Activated CD4-positive, alpha-beta T cell treated with anti-CD3 and anti-CD28 coated beads, Interleukin-2, Interleukin-6, amounts not matched to agents 100 ng/mL and 50 ng/mL, durations not matched to agents 16 hours and 8 hours (primary cell): ENCODE measurements at regions not wholly inside any gene's neighbourhood (a gene's known extent, or its start where the extent isn't known, plus 50 kb on each side); places are given as distances from the start of the nearest gene placed in this dataset.

Source experiments
- DNase-seq: peaks from one replicate; pipeline ENCODE4 v3.0.0-alpha.2; 2020

DNA sequence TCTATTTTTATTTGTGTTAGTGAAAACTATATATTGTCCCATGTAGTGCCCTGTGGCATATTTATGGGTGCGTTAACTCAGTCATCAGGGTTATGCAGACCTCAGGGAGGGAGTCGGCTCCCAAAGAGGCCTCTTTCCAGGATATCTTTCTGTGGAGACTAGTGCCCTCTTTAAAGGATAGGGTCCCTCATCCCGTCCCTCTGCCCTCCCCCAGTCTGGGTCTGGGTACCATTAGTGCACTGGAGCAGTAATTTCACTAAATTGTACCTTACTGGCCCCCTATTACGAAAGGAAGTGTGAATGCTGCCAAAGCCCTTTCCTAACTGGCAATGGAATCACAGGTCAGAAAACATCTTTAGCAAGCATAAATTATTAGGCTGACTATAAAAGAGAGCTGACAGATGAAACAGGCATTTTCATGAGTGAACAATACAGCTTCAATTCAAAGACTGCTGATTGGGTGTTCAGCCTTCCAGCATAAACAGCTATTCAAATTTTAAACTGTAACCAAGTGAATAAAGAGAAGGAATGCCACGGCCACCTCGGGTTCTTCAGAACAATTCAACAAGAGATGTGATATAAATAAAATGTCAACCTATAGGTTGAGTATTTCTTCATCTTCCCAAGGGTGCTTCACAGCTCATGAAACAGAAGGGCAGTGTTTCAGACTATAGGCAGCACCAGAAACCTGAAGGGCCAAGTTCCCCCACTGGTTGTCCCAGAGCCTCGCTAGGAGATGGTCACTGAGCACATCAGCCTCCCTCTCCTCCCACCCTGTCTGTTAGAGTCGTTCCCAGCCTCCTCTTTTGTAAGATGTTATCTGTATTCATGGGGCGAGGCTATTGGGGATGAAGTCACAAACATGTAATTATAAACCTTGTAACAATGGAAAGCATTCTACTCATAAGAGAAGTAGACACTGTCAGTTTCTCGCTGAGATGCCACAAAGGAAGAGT, 318.7 kb downstream of the TMEM161B start:
- no peak for DNase-seq

- no peak for DNase-seq
Observed at GRCh38 chr5:87948486-87948885, 320.2 kb downstream of the TMEM161B start.

DNA sequence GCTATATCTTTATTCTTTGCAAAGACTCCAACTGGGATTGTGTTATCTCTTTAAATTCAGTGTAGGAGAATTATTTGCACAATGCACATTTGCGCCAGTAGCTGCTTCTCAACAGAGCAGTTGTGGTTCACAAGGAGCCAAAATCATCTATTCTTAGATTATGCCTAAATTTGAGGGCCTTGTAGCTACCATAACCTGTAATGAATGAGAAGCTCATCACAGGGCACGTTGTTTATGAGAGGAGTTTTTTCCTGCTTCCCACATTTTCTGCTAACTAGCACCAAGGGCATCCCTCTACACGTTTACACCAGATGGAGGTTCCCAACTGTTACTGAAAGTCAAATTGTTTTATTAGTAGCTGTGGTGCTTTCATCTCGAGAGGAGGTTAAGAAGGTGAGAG, 322.4 kb downstream of the TMEM161B start:
- DNase-seq, result no peak

GRCh38 chr5:87945286-87945650, 323.4 kb downstream of the TMEM161B start:
- DNase-seq, result no peak

GRCh38 chr5:87944553-87945285, 323.9 kb downstream of the TMEM161B start:
- DNase-seq, result no peak

DNA sequence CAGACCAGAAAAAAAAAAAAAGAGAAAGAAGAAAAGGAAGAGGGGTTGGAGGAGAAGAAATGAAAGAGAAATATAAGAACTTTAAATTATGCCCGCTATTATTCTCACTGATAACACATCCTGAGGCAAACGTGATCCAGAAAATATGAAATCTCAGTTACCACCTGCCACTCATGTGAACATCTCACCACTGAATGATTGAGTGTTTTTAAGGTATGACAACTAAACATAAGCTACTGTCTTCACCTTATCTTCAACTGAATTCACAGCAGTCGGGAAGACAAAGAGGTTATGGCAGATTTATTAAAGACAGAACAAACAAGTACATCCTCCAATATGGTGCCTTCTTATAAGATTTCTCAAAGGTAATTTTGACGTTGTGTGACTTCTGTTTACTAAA, 327.9 kb downstream of the TMEM161B start:
- no peak for DNase-seq

- DNase-seq, result no peak
Observed at GRCh38 chr5:87936667-87937066, 332.0 kb downstream of the TMEM161B start.

GRCh38 chr5:87924436-87924835, 344.2 kb downstream of the TMEM161B start:
- no peak for DNase-seq

- DNase-seq, result no peak
Observed at GRCh38 chr5:87916320-87916719, 352.3 kb downstream of the TMEM161B start.

DNA sequence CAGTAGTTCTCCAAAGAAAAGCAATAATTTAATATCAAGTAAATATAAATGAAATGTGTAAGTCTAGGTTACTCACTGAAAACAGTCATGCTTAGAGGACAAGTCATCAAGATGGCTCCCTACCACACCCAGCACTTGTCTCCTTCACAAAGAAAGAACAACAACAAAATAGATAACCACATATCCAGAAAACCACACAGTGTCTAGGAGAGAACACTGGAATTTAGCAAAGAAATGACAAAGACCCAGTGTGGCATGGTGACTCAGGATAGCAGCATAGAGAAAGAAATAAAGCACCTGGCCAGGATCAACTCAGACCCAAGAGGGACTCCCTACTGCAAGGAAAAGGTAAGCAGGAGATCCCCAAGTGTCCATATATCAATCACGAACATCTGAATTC, 356.2 kb downstream of the TMEM161B start:
- no peak for DNase-seq

- DNase-seq, result no peak
Observed at GRCh38 chr5:87909382-87909781, 359.3 kb downstream of the TMEM161B start.

DNA sequence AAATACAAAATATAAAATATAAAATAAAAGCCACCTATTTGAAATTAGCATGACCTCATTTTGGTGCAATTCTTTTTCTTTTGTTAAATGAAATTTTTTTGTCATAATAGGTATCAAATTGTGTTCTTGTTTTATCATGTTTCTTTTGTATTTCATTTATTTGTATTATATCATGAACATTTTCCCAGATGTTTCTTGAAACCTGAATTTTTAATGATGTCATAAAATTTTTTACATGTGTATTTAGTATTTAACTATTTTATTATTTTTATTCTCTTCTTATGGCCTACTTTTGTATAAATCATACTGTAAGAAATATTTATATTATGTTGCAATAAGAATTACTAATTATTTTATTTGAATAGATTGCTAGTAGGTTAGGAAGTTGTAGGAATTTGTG, 361.7 kb downstream of the TMEM161B start:
- no peak for DNase-seq

DNA sequence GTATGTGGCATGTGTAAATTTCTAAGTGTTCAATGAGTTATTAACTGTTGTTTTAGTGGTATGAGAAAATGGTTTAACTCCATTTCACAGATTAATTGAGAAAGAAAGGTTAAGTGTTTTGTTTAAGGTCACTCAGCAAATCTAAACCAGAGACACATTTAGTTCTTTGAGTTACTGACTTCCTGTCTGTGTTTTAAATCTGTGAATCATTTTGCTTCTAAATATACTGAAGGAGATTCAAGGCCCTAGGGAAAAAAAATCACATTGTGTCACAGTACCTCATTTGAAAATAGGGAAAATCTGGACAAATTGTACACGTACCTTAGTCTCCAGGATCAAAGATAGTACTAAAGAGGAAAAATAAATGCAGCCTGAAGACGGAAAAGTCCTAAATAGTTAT, 368.2 kb downstream of the TMEM161B start:
- no peak for DNase-seq

DNA sequence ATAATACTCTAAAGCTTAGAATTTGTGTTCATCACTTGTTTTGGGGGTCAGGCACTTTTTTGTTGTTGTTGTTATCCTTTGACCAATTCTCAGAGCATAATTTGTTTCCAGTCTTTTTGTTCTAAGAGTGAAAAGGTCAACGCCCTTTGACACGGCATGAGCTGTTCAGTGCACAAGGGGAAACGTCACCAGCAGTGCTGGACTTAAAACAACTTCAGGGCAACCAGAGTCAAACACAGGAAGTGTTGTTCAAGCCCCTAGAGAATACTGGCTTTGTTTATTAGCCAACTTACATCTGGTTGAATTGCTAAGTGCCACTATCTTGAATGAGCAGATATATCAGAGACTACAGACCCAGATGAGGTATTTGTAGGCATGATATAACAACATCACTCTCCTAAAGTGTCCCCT, 368.9 kb downstream of the TMEM161B start:
- DNase-seq, result no peak

GRCh38 chr5:87899208-87899661, 369.4 kb downstream of the TMEM161B start:
- DNase-seq, result no peak

- no peak for DNase-seq
Observed at GRCh38 chr5:87898574-87898973, 370.1 kb downstream of the TMEM161B start.

GRCh38 chr5:87888139-87888538, 380.5 kb downstream of the TMEM161B start:
- no peak for DNase-seq

DNA sequence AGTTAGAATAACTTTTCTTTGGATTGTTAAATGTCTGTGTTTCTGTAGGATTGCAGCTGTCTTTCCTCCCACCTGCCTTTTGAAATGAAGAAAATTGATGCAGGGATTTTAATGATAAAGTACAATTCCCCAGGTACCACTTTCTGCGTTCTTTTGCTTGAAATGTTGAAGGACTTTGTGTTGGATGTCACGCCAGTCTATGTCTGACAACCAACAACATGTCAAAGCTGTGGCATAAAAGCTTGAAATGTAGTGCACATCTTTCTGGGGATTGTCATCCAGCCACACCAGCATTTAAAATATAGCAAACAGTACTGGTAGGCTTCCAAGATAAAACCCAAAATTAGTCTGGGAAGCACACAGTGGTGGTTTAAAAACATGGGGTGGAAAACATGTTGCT, 381.4 kb downstream of the TMEM161B start:
- DNase-seq, result no peak

DNA sequence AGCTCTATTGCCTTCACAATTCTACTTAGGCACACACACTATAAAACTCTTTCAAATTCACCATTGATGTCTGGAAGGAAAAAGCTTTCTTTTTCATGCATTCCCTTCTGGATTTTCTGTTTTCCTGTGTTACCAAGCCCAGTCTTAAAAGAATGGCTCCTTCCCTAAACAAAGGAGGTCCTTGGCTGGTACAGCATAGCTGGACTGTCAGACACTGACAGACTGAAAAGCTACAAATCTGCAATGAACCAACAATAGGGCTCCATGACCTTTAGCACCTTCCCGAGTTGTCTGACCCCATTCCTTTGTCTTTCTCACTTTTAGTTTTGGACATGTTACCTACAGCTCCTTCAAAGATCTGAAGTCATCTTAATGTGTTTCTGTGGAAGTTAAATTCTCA, 382.5 kb downstream of the TMEM161B start:
- no peak for DNase-seq

GRCh38 chr5:87885758-87886157, 382.9 kb downstream of the TMEM161B start:
- DNase-seq, result no peak

DNA sequence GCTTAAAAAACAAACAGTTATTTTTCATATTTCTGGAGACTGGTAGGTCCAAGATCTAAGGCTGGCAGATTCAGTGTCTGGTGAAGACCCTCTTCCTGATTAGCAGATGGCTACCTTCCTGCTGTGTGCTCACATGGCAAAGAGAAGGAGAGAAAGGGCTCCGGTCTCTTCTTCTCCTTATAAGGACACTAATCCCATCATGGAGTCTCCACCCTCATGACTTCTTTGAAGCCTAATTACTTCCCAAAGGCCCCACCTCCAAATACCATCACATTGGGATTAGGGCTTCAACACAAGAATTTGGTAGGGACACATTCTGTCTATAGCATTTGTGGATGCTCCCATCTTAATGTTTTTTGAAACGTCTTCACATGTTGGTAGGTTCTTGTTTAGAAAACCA, 391.1 kb downstream of the TMEM161B start:
- DNase-seq, result no peak

GRCh38 chr5:87877023-87877422, 391.6 kb downstream of the TMEM161B start:
- no peak for DNase-seq

- no peak for DNase-seq
Observed at GRCh38 chr5:87876616-87877015, 392.0 kb downstream of the TMEM161B start.

DNA sequence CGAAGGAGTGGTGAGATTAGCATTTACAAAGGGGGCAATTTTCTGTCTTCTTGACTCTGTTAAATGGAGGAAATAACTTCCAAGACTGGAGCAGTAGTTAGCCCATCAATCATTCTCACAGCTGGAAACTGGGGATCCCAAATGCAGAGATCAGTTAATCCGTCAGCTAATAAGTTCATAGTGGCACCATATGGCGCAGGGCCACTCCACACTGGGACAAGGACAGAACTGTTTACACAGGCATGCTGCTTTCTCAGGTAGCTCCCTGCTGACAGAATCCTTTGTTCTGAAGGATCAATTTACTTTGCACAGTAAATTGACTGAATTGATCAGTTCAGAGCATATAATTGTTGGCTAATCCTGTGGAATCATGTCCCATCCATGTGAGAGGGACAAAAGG, 395.7 kb downstream of the TMEM161B start:
- no peak for DNase-seq
